Prostate gland (tissue), 2 donors: ENCODE measurements at regions not wholly inside any gene's neighbourhood (a gene's known extent, or its start where the extent isn't known, plus 50 kb on each side); places are given as distances from the start of the nearest gene placed in this dataset.

Experiments used
- POLR2A ChIP-seq: fragments of 450-650 bp; IDR thresholded peaks from one replicate; pipeline ENCODE4 v1.6.1; 2016; ENCODE audit warnings: antibody characterized with exemption, mild to moderate bottlenecking
- POLR2AphosphoS5 ChIP-seq: sonication (generic); formaldehyde crosslinking; IDR thresholded peaks from one replicate; pipeline ENCODE4 v1.6.1; 2017; ENCODE audit warnings: antibody characterized with exemption
- TF ChIP-seq, protein P1 (sequence below), 4 experiments: fragments of 200-600 bp in 2 of 4; fragments of 450-650 bp in 2 of 4; sonication (generic) in 2 of 4; IDR thresholded peaks; 1 replicate in 3 of 4; 2 replicates in 1 of 4; pipeline ENCODE4 v1.5.1; 2016 to 2019; ENCODE audit warnings: antibody characterized with exemption in 4 of 4, mild to moderate bottlenecking in 2 of 4, moderate library complexity in 2 of 4

DNA sequence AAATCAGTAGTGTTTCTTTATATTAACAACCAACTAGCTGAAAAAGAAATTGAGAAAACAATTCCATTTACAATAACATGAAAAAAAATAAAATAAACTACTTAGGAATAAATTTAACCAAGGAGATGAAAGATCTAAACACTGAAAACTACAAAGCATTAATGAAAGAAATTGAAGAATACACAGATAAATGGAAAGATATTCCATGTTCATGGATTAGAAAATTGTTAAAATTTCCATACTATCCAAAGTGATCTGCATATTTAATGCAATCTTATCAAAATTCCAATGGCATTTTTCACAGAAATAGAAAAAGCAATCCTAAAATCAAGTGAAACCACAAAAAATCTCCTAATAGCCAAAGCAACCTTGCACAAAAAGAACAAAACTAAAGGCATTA lies 320.2 kb upstream of the GRAMD2B start:
- TF ChIP-seq POLR2A (no peak), POLR2AphosphoS5 (no peak)
- TF ChIP-seq, protein P1, sequence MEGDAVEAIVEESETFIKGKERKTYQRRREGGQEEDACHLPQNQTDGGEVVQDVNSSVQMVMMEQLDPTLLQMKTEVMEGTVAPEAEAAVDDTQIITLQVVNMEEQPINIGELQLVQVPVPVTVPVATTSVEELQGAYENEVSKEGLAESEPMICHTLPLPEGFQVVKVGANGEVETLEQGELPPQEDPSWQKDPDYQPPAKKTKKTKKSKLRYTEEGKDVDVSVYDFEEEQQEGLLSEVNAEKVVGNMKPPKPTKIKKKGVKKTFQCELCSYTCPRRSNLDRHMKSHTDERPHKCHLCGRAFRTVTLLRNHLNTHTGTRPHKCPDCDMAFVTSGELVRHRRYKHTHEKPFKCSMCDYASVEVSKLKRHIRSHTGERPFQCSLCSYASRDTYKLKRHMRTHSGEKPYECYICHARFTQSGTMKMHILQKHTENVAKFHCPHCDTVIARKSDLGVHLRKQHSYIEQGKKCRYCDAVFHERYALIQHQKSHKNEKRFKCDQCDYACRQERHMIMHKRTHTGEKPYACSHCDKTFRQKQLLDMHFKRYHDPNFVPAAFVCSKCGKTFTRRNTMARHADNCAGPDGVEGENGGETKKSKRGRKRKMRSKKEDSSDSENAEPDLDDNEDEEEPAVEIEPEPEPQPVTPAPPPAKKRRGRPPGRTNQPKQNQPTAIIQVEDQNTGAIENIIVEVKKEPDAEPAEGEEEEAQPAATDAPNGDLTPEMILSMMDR (IDR thresholded peaks at IDR 0.05), result no peak
